LNCaP clone FGC (cell line): ENCODE measurements at regions not wholly inside any gene's neighbourhood (a gene's known extent, or its start where the extent isn't known, plus 50 kb on each side); places are given as distances from the start of the nearest gene placed in this dataset.
"Not testable (repeated sequence)": the region's sequence is repeated elsewhere in the genome, so short reads cannot be mapped to it uniquely, and the experiment has no call there.

ENCODE experiments used
- DNase-seq: peaks from one replicate; pipeline ENCODE4 v3.0.0-alpha.2; 2011; ENCODE audit warnings: low read depth
- H3K4me3 ChIP-seq: 2 replicates; pipeline ENCODE4 v1.5.1; 2011; ENCODE audit warnings: mild to moderate bottlenecking, low read depth, low read length, control low read depth
- CTCF ChIP-seq: IDR thresholded peaks from 2 replicates; pipeline ENCODE4 v1.5.1; 2012; ENCODE audit warnings: mild to moderate bottlenecking; ENCODE audit not compliant: control insufficient read depth, insufficient read depth; ENCODE audit errors: extremely low read depth

GRCh38 chrY:12212394-12212793 is 488.6 kb upstream of the USP9Y start:
- H3K4me3 ChIP-seq = no peak overlapping the region
- no peak for DNase-seq
- TF ChIP-seq CTCF = no peak

- no peak overlapping the region for H3K4me3 ChIP-seq
- no peak for DNase-seq
- no peak for TF ChIP-seq CTCF
Observed at GRCh38 chrY:12215564-12216022, 485.4 kb upstream of the USP9Y start.

GRCh38 chrY:12230921-12231320 is 470.1 kb upstream of the USP9Y start:
- H3K4me3 ChIP-seq = no peak overlapping the region
- DNase-seq = no peak
- no peak for TF ChIP-seq CTCF

GRCh38 chrY:12236399-12236798 is 464.6 kb upstream of the USP9Y start:
- H3K4me3 ChIP-seq = no peak overlapping the region
- no peak for TF ChIP-seq CTCF
- no peak for DNase-seq

- not testable (repeated sequence) for H3K4me3 ChIP-seq, DNase-seq
- 0 out of 2 replicates have a peak, but pooled peaks have one; percentile 23 for TF ChIP-seq CTCF
Observed at GRCh38 chrY:12240326-12240725, 460.7 kb upstream of the USP9Y start.

GRCh38 chrY:12244146-12244545 is 456.9 kb upstream of the USP9Y start:
- H3K4me3 ChIP-seq = no peak overlapping the region
- no peak for TF ChIP-seq CTCF
- no peak for DNase-seq

- no peak for TF ChIP-seq CTCF
- DNase-seq = no peak
Observed at GRCh38 chrY:12253756-12254155, 447.3 kb upstream of the USP9Y start.

More at GRCh38 chrY:12253756-12254155, 447.3 kb upstream of the USP9Y start:
- no peak overlapping the region for H3K4me3 ChIP-seq
